22Rv1 (cell line): ENCODE measurements at regions not wholly inside any gene's neighbourhood (a gene's known extent, or its start where the extent isn't known, plus 50 kb on each side); places are given as distances from the start of the nearest gene placed in this dataset.

Experiments used
- ZFX ChIP-seq: fragments of 450-650 bp; IDR thresholded peaks from 2 replicates; pipeline ENCODE4 v1.6.1; 2017; ENCODE audit warnings: antibody characterized with exemption, borderline replicate concordance
- TF ChIP-seq, protein P1 (sequence below): fragments of 450-650 bp; IDR thresholded peaks from 2 replicates; pipeline ENCODE4 v1.5.1; 2017; ENCODE audit warnings: mild to moderate bottlenecking

DNA sequence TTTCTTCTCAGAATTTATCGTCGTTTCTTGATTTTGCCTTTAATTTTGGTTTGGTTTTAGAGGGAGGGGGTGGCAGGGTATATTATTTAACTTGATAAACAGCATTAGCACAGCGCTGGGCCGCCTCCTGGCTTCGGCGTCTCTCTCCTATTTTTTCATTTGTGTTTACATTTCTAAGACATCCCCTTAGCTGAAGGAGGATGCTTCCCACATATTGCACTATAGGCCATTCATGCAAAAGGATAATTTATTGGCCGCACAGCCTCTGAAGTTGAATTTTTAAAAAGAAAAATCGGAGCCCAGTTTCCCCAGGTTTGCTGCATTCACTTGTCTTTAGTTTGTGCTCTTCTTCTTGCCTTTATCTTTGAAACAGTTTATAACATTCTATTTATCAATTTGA is 497.4 kb upstream of the ZFHX3 start:
- TF ChIP-seq, protein P1, sequence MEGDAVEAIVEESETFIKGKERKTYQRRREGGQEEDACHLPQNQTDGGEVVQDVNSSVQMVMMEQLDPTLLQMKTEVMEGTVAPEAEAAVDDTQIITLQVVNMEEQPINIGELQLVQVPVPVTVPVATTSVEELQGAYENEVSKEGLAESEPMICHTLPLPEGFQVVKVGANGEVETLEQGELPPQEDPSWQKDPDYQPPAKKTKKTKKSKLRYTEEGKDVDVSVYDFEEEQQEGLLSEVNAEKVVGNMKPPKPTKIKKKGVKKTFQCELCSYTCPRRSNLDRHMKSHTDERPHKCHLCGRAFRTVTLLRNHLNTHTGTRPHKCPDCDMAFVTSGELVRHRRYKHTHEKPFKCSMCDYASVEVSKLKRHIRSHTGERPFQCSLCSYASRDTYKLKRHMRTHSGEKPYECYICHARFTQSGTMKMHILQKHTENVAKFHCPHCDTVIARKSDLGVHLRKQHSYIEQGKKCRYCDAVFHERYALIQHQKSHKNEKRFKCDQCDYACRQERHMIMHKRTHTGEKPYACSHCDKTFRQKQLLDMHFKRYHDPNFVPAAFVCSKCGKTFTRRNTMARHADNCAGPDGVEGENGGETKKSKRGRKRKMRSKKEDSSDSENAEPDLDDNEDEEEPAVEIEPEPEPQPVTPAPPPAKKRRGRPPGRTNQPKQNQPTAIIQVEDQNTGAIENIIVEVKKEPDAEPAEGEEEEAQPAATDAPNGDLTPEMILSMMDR, result no peak
- no peak for TF ChIP-seq ZFX
